HS-27A (cell line): ENCODE measurements at regions not wholly inside any gene's neighbourhood (a gene's known extent, or its start where the extent isn't known, plus 50 kb on each side); places are given as distances from the start of the nearest gene placed in this dataset.
"Not testable (repeated sequence)": the region's sequence is repeated elsewhere in the genome, so short reads cannot be mapped to it uniquely, and the experiment has no call there.

Experiments used
- DNase-seq: peaks from one replicate; pipeline ENCODE4 v3.0.0-alpha.2; 2012; ENCODE audit warnings: low read depth, missing footprints

- no peak for DNase-seq
Measured at GRCh38 chr7:32223071-32223650, 153.0 kb upstream of the PDE1C start.

GRCh38 chr7:32222251-32222900, 152.2 kb upstream of the PDE1C start:
- DNase-seq = no peak

- no peak for DNase-seq
Measured at GRCh38 chr7:32221736-32222135, 151.5 kb upstream of the PDE1C start.

- DNase-seq = no peak
Measured at GRCh38 chr7:32221056-32221455, 150.8 kb upstream of the PDE1C start.

GRCh38 chr7:32219831-32220230, 149.6 kb upstream of the PDE1C start:
- DNase-seq = not testable (repeated sequence)

GRCh38 chr7:32219416-32219815, 149.2 kb upstream of the PDE1C start:
- no peak for DNase-seq

GRCh38 chr7:32218741-32219288, 148.6 kb upstream of the PDE1C start:
- DNase-seq = no peak

GRCh38 chr7:32218154-32218467, 147.9 kb upstream of the PDE1C start:
- DNase-seq = no peak

GRCh38 chr7:32217341-32218153, 147.3 kb upstream of the PDE1C start:
- no peak for DNase-seq

GRCh38 chr7:32216759-32217158, 146.6 kb upstream of the PDE1C start:
- no peak for DNase-seq

GRCh38 chr7:32215697-32216096, 145.5 kb upstream of the PDE1C start:
- DNase-seq = no peak

- DNase-seq = no peak
Measured at GRCh38 chr7:32214913-32215312, 144.7 kb upstream of the PDE1C start.

GRCh38 chr7:32212321-32212720, 142.1 kb upstream of the PDE1C start:
- no peak for DNase-seq

GRCh38 chr7:32206987-32207386, 136.8 kb upstream of the PDE1C start:
- DNase-seq = no peak

GRCh38 chr7:32206488-32206887, 136.3 kb upstream of the PDE1C start:
- no peak for DNase-seq

GRCh38 chr7:32205298-32205824, 135.2 kb upstream of the PDE1C start:
- DNase-seq = not testable (repeated sequence)

GRCh38 chr7:32204361-32205018, 134.3 kb upstream of the PDE1C start:
- DNase-seq = peak; percentile 73

GRCh38 chr7:32200646-32201045, 130.4 kb upstream of the PDE1C start:
- DNase-seq = no peak

GRCh38 chr7:32194537-32194936, 124.3 kb upstream of the PDE1C start:
- no peak for DNase-seq

GRCh38 chr7:32191305-32191704, 121.1 kb upstream of the PDE1C start:
- DNase-seq = no peak

GRCh38 chr7:32179567-32179966, 109.4 kb upstream of the PDE1C start:
- DNase-seq = no peak

GRCh38 chr7:32178677-32179366, 108.6 kb upstream of the PDE1C start:
- DNase-seq = no peak
